ENCODE measurements at regions not wholly inside any gene's neighbourhood (a gene's known extent, or its start where the extent isn't known, plus 50 kb on each side); places are given as distances from the start of the nearest gene placed in this dataset.

GRCh38 chr12:39112064-39112463, 206.7 kb upstream of the CPNE8 start:
- Mint-ChIP-seq H3K27me3 (no peaks in the 10 kb centered on the region), H3K4me1 (no peaks in the 10 kb centered on the region), H3K9me3 (ENCODE audit: insufficient read depth) (no peaks in the 10 kb centered on the region), H3K4me3 (no peak overlapping the region), H3K27ac (no peak overlapping the region)
- Histone ChIP-seq H3K4me2 (replicated peaks; ENCODE audit: low read depth, low read length, poor library complexity, severe bottlenecking) (no peak overlapping the region), H3K9ac (ENCODE audit: low read length) (no peak overlapping the region), H3K36me3 (replicated peaks in 1 of 2; ENCODE audit: control extremely low read depth in 1 of 2, control insufficient read depth in 1 of 2, extremely low read depth in 1 of 2, insufficient read depth in 2 of 2, low read length in 1 of 2) (no peaks in the 10 kb centered on the region), H3K4me3 (ENCODE audit: control extremely low read depth in 1 of 5, extremely low read depth in 1 of 5, insufficient read depth in 1 of 5, low read depth in 2 of 5, low read length in 4 of 5) (no peak overlapping the region), H2AFZ (ENCODE audit: insufficient read depth, low read depth, low read length, poor library complexity, severe bottlenecking) (no peak overlapping the region), H4K20me1 (ENCODE audit: control insufficient read depth, insufficient read depth, low read length, poor library complexity, severe bottlenecking) (no peaks in the 10 kb centered on the region), H3K9me3 (ENCODE audit: control extremely low read depth in 1 of 3, control insufficient read depth in 2 of 3, insufficient read depth in 1 of 3, low read length in 2 of 3) (peaks cover 0 to 7% (median 0%) of the 10 kb centered on the region in 3 donors), H3K27me3 (replicated peaks in 1 of 4; ENCODE audit: control extremely low read depth in 1 of 4, control insufficient read depth in 3 of 4, insufficient read depth in 4 of 4, low read length in 3 of 4) (no peaks in the 10 kb centered on the region), H3K4me1 (ENCODE audit: control insufficient read depth in 2 of 2, insufficient read depth in 2 of 2, low read length in 2 of 2) (no peaks in the 10 kb centered on the region), H3K79me2 (ENCODE audit: control insufficient read depth, insufficient read depth, low read length) (no peaks in the 10 kb centered on the region), H3K27ac (ENCODE audit: low read length in 2 of 2) (no peak overlapping the region)
- DNase-seq (no peak), ATAC-seq (ENCODE audit: low read depth) (no peak)
- intact Hi-C loops (cut with micrococcal nuclease) = no loop called here
- TF ChIP-seq EZH2 (IDR thresholded peaks at IDR 0.05; ENCODE audit: borderline replicate concordance, insufficient read depth, low read depth, low read length, poor library complexity, severe bottlenecking) (no peak), CTCF (IDR thresholded peaks at IDR 0.05) (no peak)
- POLR2A ChIA-PET = no interaction called here
- CTCF ChIA-PET = no interaction called here
- WGBS (ENCODE audit: insufficient coverage) = no CpG with 5 or more reads among the region's 5 CpGs

- Histone ChIP-seq H3K4me3 (ENCODE audit: control extremely low read depth in 1 of 5, extremely low read depth in 1 of 5, insufficient read depth in 1 of 5, low read depth in 2 of 5, low read length in 4 of 5) (no peak overlapping the region), H3K27me3 (replicated peaks in 1 of 4; ENCODE audit: control extremely low read depth in 1 of 4, control insufficient read depth in 3 of 4, insufficient read depth in 4 of 4, low read length in 3 of 4) (no peaks in the 10 kb centered on the region), H3K9me3 (ENCODE audit: control extremely low read depth in 1 of 3, control insufficient read depth in 2 of 3, insufficient read depth in 1 of 3, low read length in 2 of 3) (no peaks in the 10 kb centered on the region), H3K36me3 (replicated peaks in 1 of 2; ENCODE audit: control extremely low read depth in 1 of 2, control insufficient read depth in 1 of 2, extremely low read depth in 1 of 2, insufficient read depth in 2 of 2, low read length in 1 of 2) (no peaks in the 10 kb centered on the region), H3K4me2 (replicated peaks; ENCODE audit: low read depth, low read length, poor library complexity, severe bottlenecking) (no peak overlapping the region), H3K4me1 (ENCODE audit: control insufficient read depth in 2 of 2, insufficient read depth in 2 of 2, low read length in 2 of 2) (no peaks in the 10 kb centered on the region), H3K27ac (ENCODE audit: low read length in 2 of 2) (no peak overlapping the region), H3K9ac (ENCODE audit: low read length) (no peak overlapping the region), H3K79me2 (ENCODE audit: control insufficient read depth, insufficient read depth, low read length) (no peaks in the 10 kb centered on the region), H4K20me1 (ENCODE audit: control insufficient read depth, insufficient read depth, low read length, poor library complexity, severe bottlenecking) (no peaks in the 10 kb centered on the region), H2AFZ (ENCODE audit: insufficient read depth, low read depth, low read length, poor library complexity, severe bottlenecking) (no peak overlapping the region)
- Mint-ChIP-seq H3K27ac (no peak overlapping the region), H3K9me3 (ENCODE audit: insufficient read depth) (no peaks in the 10 kb centered on the region), H3K4me1 (no peaks in the 10 kb centered on the region), H3K4me3 (no peak overlapping the region), H3K27me3 (no peaks in the 10 kb centered on the region)
- ATAC-seq (ENCODE audit: low read depth) (no peak), DNase-seq (no peak)
- TF ChIP-seq EZH2 (IDR thresholded peaks at IDR 0.05; ENCODE audit: borderline replicate concordance, insufficient read depth, low read depth, low read length, poor library complexity, severe bottlenecking) (no peak), CTCF (IDR thresholded peaks at IDR 0.05) (no peak)
- ChIA-PET CTCF (interaction anchor here (1.1 kb wide), 1 partner anchor 10 kb away, joined by 3 read pairs; no protein-coding TSS in a partner anchor), POLR2A (no interaction called here)
- intact Hi-C loops (cut with micrococcal nuclease) = no loop called here
These were observed 199.7 kb upstream of the CPNE8 start for GRCh38 chr12:39105111-39105510.
